Stimulated activated naive CD8-positive, alpha-beta T cell treated with anti-CD3 and anti-CD28 coated beads, Interleukin-15, amount 100 ng/mL, for 72 hours (primary cell): ENCODE measurements at regions not wholly inside any gene's neighbourhood (a gene's known extent, or its start where the extent isn't known, plus 50 kb on each side); places are given as distances from the start of the nearest gene placed in this dataset.
A peak's percentile ranks its signal among the peaks of the same experiment; 100 is the strongest.
"Not testable (repeated sequence)": the region's sequence is repeated elsewhere in the genome, so short reads cannot be mapped to it uniquely, and the experiment has no call there.

Experiments
- ATAC-seq: fragments of 150-1000 bp; cut with Tn5 transposase; 2 replicates; pipeline ENCODE4 v1.10.0; 2021; ENCODE audit warnings: mild to moderate bottlenecking, moderate library complexity
- DNase-seq, 2 donors: peaks; one replicate each; pipeline ENCODE4 v3.0.0; 2021 to 2022
- H3K27ac Mint-ChIP-seq, 2 donors: one replicate each; pipeline ENCODE4 v1.8.0; 2022; ENCODE audit warnings: mild to moderate bottlenecking in 2 of 2, mixed read lengths in 2 of 2, moderate library complexity in 2 of 2
- H3K27me3 Mint-ChIP-seq: one replicate; pipeline ENCODE4 v1.8.0; 2022; ENCODE audit warnings: mixed read lengths
- H3K4me1 Mint-ChIP-seq: one replicate; pipeline ENCODE4 v1.8.0; 2022; ENCODE audit warnings: mild to moderate bottlenecking, mixed read lengths
- H3K4me3 Mint-ChIP-seq, 2 donors: one replicate each; pipeline ENCODE4 v1.8.0; 2022; ENCODE audit warnings: mild to moderate bottlenecking in 2 of 2, mixed read lengths in 2 of 2, moderate library complexity in 1 of 2
- H3K9me3 Mint-ChIP-seq, 2 donors: one replicate each; pipeline ENCODE4 v1.8.0; 2022; ENCODE audit warnings: mixed read lengths in 2 of 2

DNA sequence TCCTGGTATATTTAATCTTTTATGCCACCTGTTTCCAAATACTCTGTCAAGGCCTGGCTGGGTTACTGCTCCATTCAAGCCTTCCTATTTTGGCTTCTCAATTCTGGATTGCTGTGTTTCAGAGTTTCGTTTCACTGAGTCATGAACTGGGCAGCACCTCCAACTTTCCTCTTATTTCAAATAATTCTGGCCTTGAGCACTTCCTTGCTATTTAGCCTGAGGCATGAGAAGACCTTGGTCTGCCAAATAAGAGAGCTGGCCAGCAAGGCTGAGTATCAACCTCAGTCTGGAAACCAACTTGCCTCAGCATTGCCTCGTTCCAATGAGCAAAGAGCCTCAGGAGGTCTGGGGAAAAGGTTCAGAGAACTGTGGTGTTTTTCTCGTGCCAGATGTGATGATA lies 66.6 kb downstream of the TNFAIP3 start:
- peak overlapping the region in 1 of 2 donors; percentile 43 for H3K27ac Mint-ChIP-seq
- H3K27me3 Mint-ChIP-seq = no peaks in the 10 kb centered on the region
- DNase-seq (no peak), ATAC-seq (no peak)
- H3K4me1 Mint-ChIP-seq = peaks cover 53% of the 10 kb centered on the region
- no peak overlapping the region for H3K4me3 Mint-ChIP-seq
- peaks cover 17 to 22% of the 10 kb centered on the region in 2 donors for H3K9me3 Mint-ChIP-seq

DNA sequence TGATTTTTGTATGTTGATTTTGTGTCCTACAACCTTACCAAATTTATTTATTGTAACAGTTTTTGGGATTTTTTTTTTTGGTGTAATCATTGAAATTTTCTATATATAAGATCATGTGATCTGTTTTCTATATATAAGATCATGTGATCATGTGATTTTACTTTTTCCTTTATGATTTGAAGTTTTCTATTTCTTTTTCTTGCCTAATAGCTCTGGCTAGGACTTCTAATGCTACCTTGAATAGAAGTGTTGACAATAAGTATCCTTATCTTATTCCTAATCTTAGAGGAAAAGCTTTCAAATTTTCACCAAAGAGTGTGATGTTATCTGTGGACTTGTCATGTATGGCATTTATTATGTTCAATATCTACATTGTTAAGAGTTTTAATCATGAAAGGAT lies 69.7 kb downstream of the TNFAIP3 start:
- no peak for DNase-seq
- peaks cover 62% of the 10 kb centered on the region for H3K4me1 Mint-ChIP-seq
- no peak for ATAC-seq
- no peaks in the 10 kb centered on the region for H3K27me3 Mint-ChIP-seq
- H3K4me3 Mint-ChIP-seq = no peak overlapping the region
- H3K27ac Mint-ChIP-seq = no peak overlapping the region
- H3K9me3 Mint-ChIP-seq = peaks cover 22 to 34% of the 10 kb centered on the region in 2 donors

DNA sequence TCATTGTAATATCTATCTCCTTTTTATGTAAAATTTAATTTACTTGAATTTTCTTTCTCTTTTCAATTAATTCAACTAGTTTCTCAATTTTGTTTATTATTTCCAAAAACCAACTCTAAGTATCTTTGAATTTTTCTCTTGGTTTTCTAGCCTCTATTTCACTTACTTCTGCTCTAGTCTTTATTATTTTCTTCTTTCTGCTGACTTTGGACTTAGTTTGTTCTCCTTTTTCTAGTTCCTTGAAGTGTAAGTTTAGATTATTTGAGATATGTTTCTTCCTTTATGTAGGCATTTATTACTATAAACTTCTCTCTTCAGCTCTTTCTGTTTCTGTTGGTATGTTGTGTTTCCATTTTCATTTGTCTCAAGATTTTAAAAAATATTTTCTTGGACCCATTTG lies 70.8 kb downstream of the TNFAIP3 start:
- H3K9me3 Mint-ChIP-seq = peaks cover 22 to 34% of the 10 kb centered on the region in 2 donors
- no peaks in the 10 kb centered on the region for H3K27me3 Mint-ChIP-seq
- ATAC-seq = no peak
- DNase-seq = no peak
- H3K27ac Mint-ChIP-seq = no peak overlapping the region
- H3K4me3 Mint-ChIP-seq = no peak overlapping the region
- H3K4me1 Mint-ChIP-seq = peaks cover 64% of the 10 kb centered on the region

GRCh38 chr6:137938770-137939379 lies 71.8 kb downstream of the TNFAIP3 start:
- no peaks in the 10 kb centered on the region for H3K27me3 Mint-ChIP-seq
- H3K9me3 Mint-ChIP-seq = peaks cover 22 to 34% of the 10 kb centered on the region in 2 donors
- H3K4me1 Mint-ChIP-seq = peaks cover 59% of the 10 kb centered on the region
- DNase-seq (no peak), ATAC-seq (no peak)
- peak overlapping the region in 1 of 2 donors; percentile 25 for H3K4me3 Mint-ChIP-seq
- H3K27ac Mint-ChIP-seq = no peak overlapping the region

DNA sequence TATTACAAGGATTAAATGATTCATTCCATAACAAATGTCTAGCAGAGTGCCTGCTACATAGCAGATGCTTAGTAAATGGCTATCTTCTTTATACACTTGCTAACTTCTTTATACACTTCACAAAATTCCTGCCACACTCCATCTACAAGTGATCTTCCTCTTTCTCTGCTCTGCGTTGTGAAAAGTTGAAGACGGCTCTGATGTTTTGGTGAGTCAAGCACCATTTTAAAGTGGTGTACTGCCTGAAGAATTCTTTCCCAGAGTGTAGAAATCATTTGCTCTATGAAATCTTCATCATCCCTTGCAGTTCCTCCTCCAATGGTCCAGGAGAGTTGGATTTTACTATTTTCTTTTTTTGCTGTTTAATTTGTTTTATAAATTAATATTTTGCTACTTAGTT lies 74.9 kb downstream of the TNFAIP3 start:
- H3K4me3 Mint-ChIP-seq = no peak overlapping the region
- H3K9me3 Mint-ChIP-seq = peaks cover 14 to 23% of the 10 kb centered on the region in 2 donors
- H3K27ac Mint-ChIP-seq = peak overlapping the region in 1 of 2 donors; percentile 1
- H3K4me1 Mint-ChIP-seq = peaks cover 71% of the 10 kb centered on the region
- no peaks in the 10 kb centered on the region for H3K27me3 Mint-ChIP-seq
- DNase-seq = no peak
- ATAC-seq = no peak

GRCh38 chr6:137942736-137943135 lies 75.7 kb downstream of the TNFAIP3 start:
- H3K4me3 Mint-ChIP-seq = no peak overlapping the region
- H3K27me3 Mint-ChIP-seq = no peaks in the 10 kb centered on the region
- DNase-seq (no peak), ATAC-seq (no peak)
- H3K27ac Mint-ChIP-seq = peak overlapping the region in 1 of 2 donors; percentile 4
- peaks cover 73% of the 10 kb centered on the region for H3K4me1 Mint-ChIP-seq
- H3K9me3 Mint-ChIP-seq = peaks cover 13 to 20% of the 10 kb centered on the region in 2 donors

GRCh38 chr6:137944381-137944780 lies 77.3 kb downstream of the TNFAIP3 start:
- DNase-seq, H3K27ac Mint-ChIP-seq, H3K9me3 Mint-ChIP-seq, H3K27me3 Mint-ChIP-seq, H3K4me3 Mint-ChIP-seq, ATAC-seq: not testable (repeated sequence)
- peaks cover 72% of the 10 kb centered on the region for H3K4me1 Mint-ChIP-seq

- DNase-seq = no peak
- peaks cover 72% of the 10 kb centered on the region for H3K4me1 Mint-ChIP-seq
- no peak overlapping the region for H3K27ac Mint-ChIP-seq
- H3K4me3 Mint-ChIP-seq = no peak overlapping the region
- no peaks in the 10 kb centered on the region for H3K27me3 Mint-ChIP-seq
- peak; percentile 53 for ATAC-seq
- peaks cover 0 to 2% of the 10 kb centered on the region in 2 donors for H3K9me3 Mint-ChIP-seq
Observed at GRCh38 chr6:137944793-137945498, 77.9 kb downstream of the TNFAIP3 start.

GRCh38 chr6:137949686-137950390 lies 82.8 kb downstream of the TNFAIP3 start:
- ATAC-seq (peak; percentile 52), DNase-seq (no peak)
- H3K4me3 Mint-ChIP-seq = peak overlapping the region; percentile 47 to 58
- H3K4me1 Mint-ChIP-seq = peaks cover 48% of the 10 kb centered on the region
- peak overlapping the region in 1 of 2 donors; percentile 54 for H3K27ac Mint-ChIP-seq
- no peaks in the 10 kb centered on the region for H3K27me3 Mint-ChIP-seq
- peaks cover 0 to 4% of the 10 kb centered on the region in 2 donors for H3K9me3 Mint-ChIP-seq

- no peaks in the 10 kb centered on the region for H3K27me3 Mint-ChIP-seq
- DNase-seq = no peak
- peaks cover 0 to 4% of the 10 kb centered on the region in 2 donors for H3K9me3 Mint-ChIP-seq
- no peak overlapping the region for H3K4me3 Mint-ChIP-seq
- peaks cover 41% of the 10 kb centered on the region for H3K4me1 Mint-ChIP-seq
- no peak for ATAC-seq
- peak overlapping the region in 1 of 2 donors; percentile 16 for H3K27ac Mint-ChIP-seq
Observed at GRCh38 chr6:137950581-137950980, 83.5 kb downstream of the TNFAIP3 start.

DNA sequence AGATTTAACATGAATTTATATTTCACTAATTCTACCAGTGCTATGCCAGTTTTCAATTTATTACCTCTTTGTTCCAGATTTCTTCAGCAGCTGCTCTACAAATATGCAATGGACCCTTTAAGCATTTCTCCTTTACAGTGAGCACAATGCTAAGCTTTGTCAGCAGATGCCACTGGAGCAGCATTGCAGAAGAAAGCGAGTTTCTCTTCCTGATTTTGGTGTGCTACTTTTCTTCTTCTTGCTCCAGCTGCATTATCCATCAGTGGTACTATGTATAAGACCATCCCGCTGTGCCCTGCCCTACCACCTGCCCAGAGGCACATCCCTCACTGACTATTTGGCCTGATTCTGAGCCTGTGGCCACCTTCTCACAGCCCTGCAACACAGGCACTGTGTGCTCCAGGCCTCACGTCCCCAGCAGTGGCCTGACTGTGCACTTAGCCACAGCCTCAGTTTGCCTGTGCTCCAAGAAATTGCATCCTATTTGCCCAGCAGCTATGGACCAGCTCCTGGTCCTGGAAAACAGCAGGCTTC lies 84.1 kb downstream of the TNFAIP3 start:
- ATAC-seq (no peak), DNase-seq (no peak)
- no peak overlapping the region for H3K27ac Mint-ChIP-seq
- no peak overlapping the region for H3K4me3 Mint-ChIP-seq
- H3K4me1 Mint-ChIP-seq = peaks cover 36% of the 10 kb centered on the region
- H3K27me3 Mint-ChIP-seq = no peaks in the 10 kb centered on the region
- peaks cover 0 to 4% of the 10 kb centered on the region in 2 donors for H3K9me3 Mint-ChIP-seq

DNA sequence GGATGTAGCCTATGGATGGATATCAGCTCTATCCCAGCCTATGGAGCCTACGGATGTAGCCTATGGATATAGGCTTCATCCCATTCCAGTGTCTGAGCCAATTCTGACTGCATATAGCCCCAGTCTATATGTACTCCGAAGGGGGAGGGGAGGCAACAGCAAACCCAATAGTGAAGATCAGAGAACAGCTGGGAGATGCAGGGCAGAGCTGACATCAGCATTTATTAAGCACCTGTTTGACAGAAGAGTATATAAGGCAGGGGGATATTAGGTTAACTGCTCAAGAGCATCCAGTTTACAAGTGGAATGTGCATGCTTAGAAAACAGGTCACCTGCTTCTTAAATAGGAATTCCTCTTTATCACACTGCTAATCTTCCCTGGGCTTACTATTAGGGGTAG lies 85.2 kb downstream of the TNFAIP3 start:
- Mint-ChIP-seq H3K4me1 (peaks cover 27% of the 10 kb centered on the region), H3K9me3 (peaks cover 0 to 4% of the 10 kb centered on the region in 2 donors), H3K27ac (no peak overlapping the region), H3K4me3 (no peak overlapping the region), H3K27me3 (no peaks in the 10 kb centered on the region)
- no peak for DNase-seq
- no peak for ATAC-seq

DNA sequence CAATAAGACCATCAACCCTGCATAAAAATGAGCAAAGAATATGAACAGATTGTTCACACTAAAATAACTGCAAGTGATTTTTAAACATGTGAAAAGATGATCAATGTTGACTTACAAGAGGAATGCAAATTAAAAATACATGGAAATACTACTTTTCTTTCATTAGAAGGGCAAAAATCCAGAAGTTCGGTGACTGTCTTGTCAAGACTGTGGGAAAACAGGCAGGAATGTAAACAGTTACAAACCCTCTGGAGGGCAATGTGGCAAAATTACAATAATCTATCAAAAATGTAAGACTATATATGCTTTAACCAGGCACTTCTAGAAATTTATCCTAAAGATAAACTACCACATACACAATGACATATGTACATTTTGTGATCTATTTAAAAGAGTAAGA lies 86.7 kb downstream of the TNFAIP3 start:
- Mint-ChIP-seq H3K27ac (no peak overlapping the region), H3K27me3 (no peaks in the 10 kb centered on the region), H3K4me3 (no peak overlapping the region)

DNA sequence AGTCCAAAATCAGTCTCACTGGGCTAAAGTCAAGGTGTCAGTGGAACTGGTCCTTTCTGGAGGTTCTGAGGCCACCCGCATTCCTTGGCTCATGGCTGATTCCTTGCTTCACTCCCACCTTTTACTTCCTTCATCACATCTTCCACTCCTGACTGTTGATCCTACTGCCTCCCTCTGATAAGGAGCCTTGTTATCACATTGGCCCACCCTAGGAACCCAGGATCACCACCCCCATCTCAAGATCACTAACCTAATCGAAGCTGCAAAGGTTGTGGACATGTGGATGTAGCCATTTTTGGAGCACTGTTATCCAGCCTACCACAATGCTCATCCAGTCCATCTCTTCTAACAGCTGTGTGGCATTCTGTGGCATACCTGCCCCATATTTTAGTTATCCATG lies 87.2 kb downstream of the TNFAIP3 start:
- H3K4me1 Mint-ChIP-seq = peaks cover 36% of the 10 kb centered on the region
- no peak overlapping the region for H3K4me3 Mint-ChIP-seq
- H3K27me3 Mint-ChIP-seq = no peaks in the 10 kb centered on the region
- no peak overlapping the region for H3K27ac Mint-ChIP-seq
- no peak for DNase-seq
- ATAC-seq = no peak
- peaks cover 6 to 13% of the 10 kb centered on the region in 2 donors for H3K9me3 Mint-ChIP-seq

More for the DNA sequence above, 86.7 kb downstream of the TNFAIP3 start:
- Mint-ChIP-seq H3K4me1 (peaks cover 38% of the 10 kb centered on the region), H3K9me3 (peaks cover 3 to 11% of the 10 kb centered on the region in 2 donors)
- ATAC-seq = no peak
- no peak for DNase-seq

DNA sequence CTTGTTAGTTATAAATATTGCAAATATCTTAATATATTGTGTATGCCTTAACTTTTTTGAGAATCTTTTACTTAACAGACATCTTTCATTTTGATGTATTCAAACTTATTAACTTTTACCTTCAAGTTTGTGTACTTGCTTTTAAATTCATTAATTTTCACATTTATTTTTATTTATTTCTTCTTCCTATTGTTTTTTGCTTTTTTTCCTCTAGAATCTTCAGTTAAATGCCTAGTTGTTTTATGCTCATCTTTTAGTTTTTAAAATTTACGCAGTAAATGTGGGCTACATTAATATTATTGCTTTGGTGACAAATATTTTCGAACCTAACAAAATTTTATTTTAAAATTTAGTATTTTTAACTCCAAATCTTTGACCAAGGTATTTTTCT lies 89.0 kb downstream of the TNFAIP3 start:
- ATAC-seq (no peak), DNase-seq (no peak)
- H3K27ac Mint-ChIP-seq = no peak overlapping the region
- H3K4me1 Mint-ChIP-seq = peaks cover 21% of the 10 kb centered on the region
- H3K27me3 Mint-ChIP-seq = no peaks in the 10 kb centered on the region
- no peak overlapping the region for H3K4me3 Mint-ChIP-seq
- H3K9me3 Mint-ChIP-seq = peaks cover 16 to 26% of the 10 kb centered on the region in 2 donors

DNA sequence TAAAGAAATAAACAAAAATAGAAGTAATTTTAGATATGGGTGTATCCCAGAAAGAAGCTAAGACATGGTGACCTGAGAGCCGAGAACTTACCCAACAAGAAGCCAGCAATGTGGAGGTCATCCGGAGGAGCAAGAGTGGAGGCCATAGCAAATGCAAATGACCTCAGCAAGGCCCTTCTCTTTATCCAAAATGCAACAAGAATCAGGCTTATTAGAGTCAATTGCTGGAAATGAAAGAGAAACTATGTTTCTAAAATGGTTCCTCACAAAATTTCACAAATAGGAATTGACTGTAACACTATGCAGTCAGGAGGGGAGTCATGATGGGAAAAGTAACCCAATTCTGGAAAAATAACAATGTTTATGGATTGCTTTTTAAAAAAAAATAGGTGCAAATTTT lies 90.4 kb downstream of the TNFAIP3 start:
- ATAC-seq = no peak
- no peak overlapping the region for H3K4me3 Mint-ChIP-seq
- peaks cover 17% of the 10 kb centered on the region for H3K4me1 Mint-ChIP-seq
- no peak overlapping the region for H3K27ac Mint-ChIP-seq
- no peak for DNase-seq
- H3K27me3 Mint-ChIP-seq = no peaks in the 10 kb centered on the region
- H3K9me3 Mint-ChIP-seq = peaks cover 18 to 27% of the 10 kb centered on the region in 2 donors
